Peyer's patch (tissue), 4 donors: ENCODE measurements at regions not wholly inside any gene's neighbourhood (a gene's known extent, or its start where the extent isn't known, plus 50 kb on each side); places are given as distances from the start of the nearest gene placed in this dataset.

ENCODE experiments used
- CTCF ChIP-seq, 6 experiments: fragments of 450-650 bp in 4 of 6; fragments of 200-600 bp in 2 of 6; sonication (generic) in 1 of 6; IDR thresholded peaks; one replicate each; pipeline ENCODE4 v1.5.1; 2017 to 2019; ENCODE audit warnings: antibody characterized with exemption in 6 of 6, mild to moderate bottlenecking in 3 of 6, moderate library complexity in 1 of 6
- POLR2A ChIP-seq, 2 donors: fragments of 450-650 bp; IDR thresholded peaks; one replicate each; pipeline ENCODE4 v1.5.1; 2017; ENCODE audit warnings: antibody characterized with exemption in 2 of 2, mild to moderate bottlenecking in 2 of 2, moderate library complexity in 2 of 2

GRCh38 chr5:37933576-37933975, 93.7 kb upstream of the GDNF start:
- TF ChIP-seq CTCF (IDR thresholded peaks at IDR 0.05) (no peak), POLR2A (IDR thresholded peaks at IDR 0.05) (no peak)
